GM18868 (cell line): ENCODE measurements at regions not wholly inside any gene's neighbourhood (a gene's known extent, or its start where the extent isn't known, plus 50 kb on each side); places are given as distances from the start of the nearest gene placed in this dataset.

Experiments used
- ATAC-seq: cut with Tn5 transposase; IDR thresholded peaks from one replicate; pipeline ENCODE4 v1.9.1; 2021; ENCODE audit warnings: mild to moderate bottlenecking, moderate library complexity; ENCODE audit not compliant: unreplicated experiment

DNA sequence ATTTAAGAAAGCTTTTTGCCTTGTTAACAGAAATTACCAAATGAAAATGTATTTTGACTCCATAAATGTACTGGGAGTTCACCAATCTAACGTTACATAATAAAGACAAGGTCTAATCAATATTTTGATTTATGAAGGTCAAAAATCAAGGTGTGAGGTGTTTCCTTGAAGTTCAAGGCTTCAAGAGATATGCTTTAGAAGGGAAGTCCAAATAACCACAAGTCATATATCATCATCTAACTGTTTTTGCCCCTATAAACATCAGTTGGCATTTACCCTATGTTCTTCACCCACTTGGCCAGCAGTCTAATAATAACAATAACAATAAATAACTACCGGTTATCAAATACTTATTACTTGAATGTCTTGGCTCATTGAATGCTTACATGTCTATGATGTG, 196.1 kb upstream of the ID2 start:
- no peak for ATAC-seq

DNA sequence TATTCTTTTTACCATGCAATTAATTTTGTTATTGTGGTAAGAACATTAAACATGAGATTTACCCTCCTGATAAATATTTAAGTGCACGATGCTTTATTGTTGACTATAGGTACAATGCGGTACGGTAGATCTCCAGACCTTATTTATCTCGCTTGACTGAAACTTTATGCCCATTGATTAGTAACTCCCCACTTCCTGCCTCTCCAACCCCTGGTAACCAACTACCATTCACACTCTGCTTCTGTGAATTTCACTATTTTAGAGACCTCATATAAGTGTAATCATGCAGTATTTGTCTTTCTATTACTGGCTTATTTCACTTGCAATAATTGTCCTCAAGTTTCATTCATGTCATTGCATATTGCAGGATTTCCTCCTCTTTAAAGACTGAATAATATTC, 195.7 kb upstream of the ID2 start:
- no peak for ATAC-seq

DNA sequence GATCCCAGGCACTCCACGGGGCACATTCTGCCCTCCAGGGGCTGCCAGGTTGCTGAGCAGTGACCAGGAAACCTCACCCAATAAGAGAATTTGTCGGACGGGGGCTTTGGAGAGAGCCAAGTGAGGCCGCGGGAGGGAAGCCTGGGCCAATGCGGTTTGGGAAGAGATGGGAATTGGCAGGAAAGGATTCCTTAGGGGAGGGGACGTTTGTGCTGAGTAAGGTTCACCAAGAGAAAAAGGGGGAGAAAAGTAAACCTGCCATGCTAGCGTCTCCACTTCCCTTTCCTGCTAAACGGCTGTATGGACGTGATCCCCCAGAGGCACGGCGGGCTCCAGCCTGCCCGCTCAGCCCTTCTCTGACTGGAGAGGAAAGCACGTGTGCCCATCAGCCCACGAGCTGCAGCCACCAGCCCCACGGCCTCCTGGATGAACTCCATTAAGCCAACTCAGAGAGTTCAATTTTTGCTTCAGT, 194.4 kb upstream of the ID2 start:
- peak; percentile 4 for ATAC-seq

DNA sequence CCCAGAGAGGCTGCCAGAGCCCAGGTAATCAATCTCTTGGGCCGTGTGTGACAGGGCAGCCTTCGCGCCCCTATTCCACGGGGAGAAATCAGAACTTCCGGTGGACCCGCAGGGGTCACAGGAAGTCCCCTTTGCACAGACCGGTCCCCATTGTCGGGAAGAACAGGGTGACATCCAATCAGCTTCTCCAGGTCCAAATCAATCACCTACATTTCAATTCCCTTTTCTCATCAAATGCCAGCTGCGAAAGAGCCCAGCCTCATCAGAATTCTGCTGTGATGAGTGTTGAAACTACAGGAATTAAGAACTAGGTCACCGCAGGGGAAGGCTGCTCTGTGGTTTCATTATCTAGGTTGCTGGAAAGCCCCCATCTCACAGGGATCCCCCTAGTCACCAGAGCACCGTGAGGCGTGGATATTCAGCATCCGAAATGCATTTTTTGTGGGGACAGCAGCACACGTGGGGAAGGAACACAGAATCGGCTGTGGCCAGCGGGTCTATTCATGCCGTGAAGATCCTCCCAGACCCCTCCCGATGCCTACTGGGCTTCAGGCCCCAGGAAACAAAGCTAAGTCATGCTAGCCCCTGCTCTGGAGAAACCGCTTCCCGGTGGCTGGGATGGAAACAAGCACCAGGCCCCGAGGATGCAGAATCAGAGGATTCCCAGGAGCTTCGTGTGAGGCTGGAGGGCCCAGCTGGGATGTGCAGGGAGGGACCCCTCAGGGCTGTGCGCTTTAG, 193.7 kb upstream of the ID2 start:
- peak; percentile 93 for ATAC-seq

DNA sequence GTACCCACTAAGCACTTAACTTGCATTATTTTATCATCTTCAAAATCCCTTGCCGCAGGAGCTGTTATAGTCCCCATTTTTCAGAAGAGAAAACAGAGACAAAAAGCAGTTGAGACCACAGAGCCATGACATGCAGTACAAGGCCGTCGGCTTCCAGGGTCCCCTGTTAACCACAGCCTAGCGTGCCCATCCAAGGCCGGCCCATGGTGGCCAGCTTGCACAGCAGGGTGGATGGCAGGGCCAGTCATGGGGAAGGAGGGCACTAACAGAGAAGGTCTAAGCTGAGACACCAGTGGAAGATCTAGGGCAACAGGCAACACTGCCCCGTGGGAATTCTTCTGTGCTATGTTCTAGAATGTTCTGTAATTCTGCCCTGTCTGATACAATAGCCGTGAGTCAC, 192.6 kb upstream of the ID2 start:
- ATAC-seq = no peak

DNA sequence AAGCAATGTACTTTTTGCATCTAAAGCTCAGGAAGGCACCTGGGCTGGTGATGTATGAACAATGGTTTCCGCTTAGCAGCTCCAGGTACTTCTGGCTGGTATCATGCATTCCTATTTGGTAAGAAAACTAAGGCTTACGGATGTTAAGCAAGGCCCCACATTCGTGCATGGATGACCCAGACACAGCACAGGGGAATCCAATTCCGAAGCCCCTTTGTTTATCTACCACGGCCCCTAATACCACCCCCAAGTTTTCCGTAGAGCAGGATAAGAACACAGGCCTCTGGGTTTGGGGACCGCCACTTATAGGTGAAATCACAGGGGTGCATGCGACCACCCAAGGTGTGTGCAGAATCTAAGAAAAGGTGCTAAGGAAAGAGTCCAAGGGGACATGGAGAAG, 192.1 kb upstream of the ID2 start:
- ATAC-seq = no peak

DNA sequence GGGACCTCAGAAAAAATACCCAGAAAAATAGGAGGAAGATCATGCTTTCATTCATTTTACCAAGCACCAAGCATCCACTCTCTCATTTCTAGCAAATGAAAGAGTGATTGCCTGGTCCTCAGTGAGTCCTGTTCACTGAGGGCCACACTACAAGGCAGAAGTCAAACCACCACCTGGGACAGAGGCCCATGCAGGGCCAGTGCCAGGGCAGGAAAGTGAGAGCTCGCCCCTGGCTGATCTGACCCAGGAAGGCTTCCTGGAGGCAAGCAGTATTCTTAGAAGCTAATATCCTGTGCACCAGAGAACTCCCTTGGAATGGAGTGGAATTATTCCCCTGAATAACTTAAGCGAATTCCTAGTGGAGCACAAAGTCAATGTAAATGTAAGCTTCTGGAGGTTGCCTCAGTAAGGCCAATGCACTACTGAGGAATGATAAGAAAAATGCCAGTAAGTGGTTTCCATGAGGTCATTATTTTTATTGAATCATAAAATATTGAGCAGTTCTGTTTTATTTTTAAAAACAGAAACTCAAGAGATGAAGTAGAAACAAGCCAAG, 191.6 kb upstream of the ID2 start:
- no peak for ATAC-seq

DNA sequence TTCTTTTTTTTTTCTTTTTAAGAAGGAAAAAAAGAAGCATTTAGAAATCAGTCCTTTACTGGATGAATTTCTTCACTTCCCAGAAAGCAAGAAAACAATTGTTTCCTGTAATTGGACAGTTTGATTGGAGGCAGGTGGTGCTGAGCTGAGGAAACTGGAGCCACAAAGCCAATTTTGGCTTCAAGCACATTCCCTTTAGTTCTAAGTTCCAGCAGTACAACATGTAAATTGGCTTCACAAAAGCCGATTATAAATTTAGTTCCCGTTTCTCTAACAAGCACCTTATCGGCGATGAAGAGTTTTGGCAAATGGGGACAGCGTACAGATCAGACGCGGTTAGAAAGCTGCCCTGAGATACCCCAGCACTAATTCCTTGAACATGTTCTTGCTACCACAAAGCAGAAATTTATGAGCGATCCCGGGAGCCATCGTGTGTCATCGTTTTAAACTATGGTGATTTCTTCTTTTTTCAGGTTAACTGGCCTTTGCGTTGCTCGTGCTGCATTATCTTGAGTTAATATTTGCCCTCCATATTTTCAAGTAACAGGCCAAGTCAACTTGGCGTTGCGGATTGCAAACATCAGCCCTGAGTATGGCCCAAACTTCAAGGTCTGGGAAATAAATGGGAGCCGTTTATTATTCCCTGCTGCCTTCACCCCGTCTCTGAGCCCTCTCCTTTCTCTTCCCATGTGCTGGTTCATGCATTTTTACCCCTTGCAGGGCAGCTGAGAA, 190.4 kb upstream of the ID2 start:
- no peak for ATAC-seq

DNA sequence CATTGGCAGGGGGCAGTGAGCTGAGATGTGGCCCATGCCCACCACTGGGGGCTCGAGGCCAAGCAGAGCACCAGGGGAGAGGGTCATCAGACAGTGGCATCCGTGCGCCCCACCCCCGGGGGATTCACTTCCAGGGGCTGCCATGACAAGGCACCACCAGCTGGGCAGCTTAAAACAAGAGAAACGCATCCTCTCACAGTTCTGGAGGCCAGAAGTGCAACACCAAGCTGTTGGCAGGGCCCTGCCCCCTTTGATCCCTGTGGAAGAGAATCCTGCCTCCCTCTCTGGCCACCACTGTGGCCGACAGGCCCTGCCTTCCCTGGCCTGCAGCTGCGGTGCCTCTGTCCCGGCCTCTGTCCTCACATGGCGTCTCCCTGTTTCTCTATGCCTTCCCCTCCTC, 187.7 kb upstream of the ID2 start:
- no peak for ATAC-seq

DNA sequence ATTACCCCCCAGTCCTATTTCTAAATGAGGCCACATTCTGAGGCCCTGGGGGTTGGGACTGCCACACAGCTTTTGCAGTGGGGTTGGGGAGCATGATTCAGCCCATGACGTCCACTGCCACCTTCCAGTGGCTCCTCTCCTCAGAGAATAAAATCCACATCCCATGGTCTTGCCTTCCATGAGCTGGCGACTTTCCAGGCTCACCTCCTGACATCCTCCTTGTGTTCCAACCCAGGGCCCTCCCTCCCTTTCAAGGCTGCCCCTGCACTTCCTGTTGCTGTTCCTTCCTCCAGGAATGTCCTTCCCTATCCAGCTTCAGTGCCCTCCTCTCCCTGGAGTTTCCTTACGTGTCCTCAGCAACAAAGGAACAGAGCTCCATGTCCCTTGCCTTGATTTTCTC, 187.3 kb upstream of the ID2 start:
- ATAC-seq = no peak

DNA sequence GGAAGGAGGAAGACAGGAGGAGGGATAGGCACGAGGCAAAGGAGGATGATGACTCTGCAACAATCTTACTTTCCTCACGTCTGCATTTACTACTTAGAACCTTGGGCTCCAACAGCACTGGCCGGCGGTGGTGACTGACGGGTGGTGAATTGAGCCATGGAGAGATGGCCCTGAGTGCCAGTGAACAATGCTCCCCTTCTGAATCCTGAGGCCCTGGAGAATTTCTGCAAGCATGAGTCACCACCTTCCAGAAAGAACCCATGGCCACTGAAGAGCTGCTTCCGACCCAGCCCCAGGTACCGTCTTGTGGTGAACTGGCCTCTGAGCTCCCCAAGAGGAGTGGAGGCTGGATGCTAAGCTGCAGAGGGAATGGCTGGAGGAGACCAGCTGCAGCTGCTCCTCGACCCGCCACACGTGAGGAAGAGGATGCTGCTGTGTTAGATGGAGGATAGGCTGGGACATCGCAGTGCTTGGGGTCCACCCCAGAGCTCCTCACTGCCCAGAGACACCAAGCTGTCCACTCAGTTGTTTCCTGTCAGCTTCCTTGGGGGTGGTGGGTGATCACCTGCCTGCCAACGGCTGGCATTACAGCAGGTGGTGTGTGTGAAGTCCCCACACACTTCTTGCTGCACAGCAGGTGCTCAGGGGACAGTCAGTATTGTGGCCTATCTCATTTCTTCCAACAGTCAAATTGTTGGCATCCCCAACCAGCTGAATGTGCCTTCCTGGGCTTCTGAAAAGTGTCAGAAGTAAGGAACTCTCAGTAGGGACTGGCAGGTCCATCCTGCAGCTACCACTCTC, 186.5 kb upstream of the ID2 start:
- no peak for ATAC-seq

DNA sequence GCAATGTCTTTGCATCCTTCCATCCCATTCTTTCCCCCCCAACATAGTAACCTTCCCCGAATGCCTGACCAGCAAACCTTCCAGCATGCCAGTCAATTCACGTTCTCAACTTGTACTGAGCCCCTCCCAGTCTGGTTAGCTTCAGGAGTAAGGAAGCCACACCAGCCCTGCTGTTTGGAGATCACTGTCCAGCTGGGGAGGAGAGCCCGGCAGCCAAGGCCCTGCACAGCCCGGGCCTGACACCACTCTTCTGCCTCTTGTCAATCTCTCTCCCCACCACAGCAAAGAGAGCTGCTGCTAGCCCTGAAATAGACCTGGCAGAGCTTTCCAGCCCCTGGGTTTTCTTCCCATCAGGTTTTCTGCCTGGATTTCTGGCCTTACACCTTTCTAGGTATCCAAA, 185.8 kb upstream of the ID2 start:
- no peak for ATAC-seq

DNA sequence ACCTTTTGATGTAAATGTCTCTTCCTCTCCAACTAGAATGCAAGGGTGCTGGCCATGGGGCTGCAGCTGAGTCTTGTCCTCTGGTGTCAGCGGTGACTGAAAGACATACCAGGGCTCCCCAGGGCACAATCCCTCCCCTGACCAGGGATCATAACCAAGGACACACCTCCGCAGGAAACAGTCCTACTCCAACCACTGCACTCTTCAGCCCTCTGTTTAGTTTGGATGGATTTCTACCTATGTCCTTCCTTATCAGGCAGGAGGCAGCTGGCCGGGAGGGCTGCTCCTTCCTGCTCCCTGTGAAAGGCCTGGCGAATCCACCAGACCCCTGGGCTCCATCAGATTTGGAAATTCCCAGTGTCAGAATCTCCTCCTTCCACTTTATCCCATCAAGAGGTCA, 185.2 kb upstream of the ID2 start:
- no peak for ATAC-seq

DNA sequence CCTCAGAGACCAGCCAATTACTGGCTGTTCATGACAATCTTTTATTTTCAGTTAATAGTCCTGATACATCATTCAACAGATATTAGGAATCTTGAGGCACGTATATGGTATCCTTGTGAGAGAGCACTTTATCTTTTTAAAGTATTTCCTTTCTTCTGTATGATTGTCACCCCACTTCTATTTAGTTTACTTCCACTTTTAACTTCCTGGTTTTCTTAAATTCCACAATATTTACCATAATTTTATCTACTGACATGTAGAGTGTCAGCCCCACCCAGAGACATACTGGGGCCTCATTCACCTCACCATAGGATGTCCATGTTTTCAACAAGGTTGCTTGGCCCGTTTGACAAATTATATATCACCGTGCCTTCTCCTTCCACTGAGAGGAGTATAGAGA, 182.9 kb upstream of the ID2 start:
- no peak for ATAC-seq

DNA sequence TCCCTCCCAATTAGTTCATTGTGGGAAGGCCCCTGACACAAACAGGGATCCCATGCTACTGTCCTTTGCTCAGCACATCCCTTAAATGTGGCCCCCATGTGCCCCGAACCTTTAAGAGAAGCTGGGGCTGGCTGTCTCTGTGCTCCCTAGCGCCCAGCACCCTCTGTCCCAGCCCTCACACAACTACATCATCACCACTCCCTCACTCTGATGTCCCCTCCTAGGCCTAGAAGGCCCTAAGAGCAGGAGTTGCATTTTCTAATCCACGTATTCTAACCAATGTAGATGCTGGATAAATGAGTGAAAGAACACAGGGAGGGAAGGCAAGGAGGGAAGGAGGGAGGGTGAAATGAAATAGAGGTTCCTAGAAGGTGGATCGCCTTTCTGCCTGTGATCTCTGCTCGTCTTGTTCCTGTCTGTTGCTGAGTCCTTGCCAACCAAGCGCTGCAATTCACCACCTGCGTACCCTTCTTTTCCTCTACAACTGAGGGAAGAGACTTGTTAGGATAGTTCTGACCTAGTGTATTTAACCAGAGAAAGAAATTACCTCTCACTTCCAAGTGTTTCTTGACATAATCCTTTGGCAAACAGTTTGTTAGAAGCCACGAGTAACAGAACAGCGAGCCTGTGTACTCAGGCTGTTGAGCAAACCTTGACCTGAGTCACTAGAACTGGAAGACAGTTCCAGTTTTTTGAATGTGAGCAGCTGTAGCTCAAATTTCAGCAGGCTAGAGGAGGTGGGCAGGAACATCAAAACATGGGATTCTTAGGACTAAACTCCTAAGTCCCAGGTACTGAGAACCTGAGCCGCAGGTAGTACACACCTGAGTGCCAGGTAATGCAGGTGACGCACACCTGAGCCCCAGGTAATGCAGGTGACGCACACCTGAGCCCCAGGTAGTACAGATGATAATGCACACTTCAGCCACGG, 181.5 kb upstream of the ID2 start:
- no peak for ATAC-seq

DNA sequence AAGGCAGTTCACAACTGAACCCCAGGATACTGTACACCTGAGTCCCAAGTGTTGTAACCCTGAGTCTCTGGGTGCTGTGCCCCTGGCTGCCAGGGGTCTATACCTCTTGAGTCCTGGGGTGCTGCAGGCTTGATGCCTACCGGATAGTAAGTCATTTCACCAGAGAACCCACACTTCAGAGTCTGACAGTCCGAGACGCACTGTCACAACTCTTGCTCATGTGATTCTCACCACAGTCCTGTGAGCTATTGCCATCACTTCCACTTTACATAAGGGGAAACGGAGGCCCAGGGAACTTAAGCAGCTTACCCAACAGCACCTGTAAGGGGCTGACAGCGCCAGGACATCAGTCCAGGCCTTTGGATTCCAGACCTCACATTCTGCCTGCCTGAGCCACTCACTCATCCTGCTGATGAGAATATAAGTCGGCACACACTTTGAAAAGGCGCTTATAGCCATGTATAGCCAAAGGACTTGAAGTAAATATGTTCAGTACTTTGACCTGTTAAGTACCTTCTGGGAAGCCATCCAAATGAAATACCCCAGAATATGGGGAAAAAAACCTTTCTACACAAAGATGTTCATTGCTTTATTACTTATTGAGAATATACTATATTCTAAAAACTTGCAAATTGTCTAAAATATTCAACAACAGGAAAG, 180.7 kb upstream of the ID2 start:
- no peak for ATAC-seq

DNA sequence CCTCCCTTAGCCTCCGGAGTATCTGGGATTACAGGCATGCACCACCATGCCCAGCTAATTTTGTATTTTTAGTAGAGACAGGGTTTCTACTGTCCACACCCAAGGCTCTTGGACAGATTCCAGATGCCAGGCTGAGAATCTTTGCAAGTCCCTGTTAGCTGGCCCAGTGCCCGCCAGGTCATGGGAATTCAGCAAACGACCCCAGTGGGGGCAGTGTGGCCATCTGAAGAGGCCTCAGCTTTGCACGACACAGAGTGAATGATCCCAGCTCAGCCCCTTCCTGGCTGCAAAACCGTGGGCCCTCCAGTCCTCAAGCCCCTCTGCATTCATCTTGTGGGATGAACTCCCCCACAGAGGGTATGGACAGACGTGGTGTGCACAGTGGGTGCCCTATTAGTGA, 179.5 kb upstream of the ID2 start:
- no peak for ATAC-seq

DNA sequence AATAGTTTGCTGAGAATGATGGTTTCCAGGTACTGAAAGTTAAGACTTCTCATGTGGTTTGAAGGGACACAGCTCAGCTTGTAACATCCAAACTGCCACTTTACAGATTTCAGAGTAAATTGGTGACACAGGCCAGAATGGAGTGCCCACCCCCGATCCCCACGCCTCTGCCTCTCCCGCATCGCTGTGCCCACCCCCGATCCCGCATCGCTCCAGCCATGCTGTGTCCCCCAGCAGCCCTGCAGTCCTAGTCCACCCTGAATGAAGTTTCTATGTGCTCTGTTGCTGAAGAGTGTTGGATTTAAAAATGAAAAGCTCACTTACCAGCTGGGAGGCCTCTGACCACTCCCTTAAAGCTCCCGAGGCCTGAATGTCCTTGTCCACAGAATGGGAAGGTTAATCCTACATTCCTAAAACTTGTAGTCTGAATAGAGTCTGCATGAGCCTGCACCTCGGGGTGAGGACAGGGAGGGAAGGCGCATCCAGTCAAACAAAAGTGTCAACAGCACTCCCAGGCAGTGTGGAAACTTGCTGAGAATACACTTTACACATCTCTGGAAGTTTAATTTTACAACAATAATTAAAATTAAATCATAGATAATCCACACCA, 176.4 kb upstream of the ID2 start:
- ATAC-seq = no peak

DNA sequence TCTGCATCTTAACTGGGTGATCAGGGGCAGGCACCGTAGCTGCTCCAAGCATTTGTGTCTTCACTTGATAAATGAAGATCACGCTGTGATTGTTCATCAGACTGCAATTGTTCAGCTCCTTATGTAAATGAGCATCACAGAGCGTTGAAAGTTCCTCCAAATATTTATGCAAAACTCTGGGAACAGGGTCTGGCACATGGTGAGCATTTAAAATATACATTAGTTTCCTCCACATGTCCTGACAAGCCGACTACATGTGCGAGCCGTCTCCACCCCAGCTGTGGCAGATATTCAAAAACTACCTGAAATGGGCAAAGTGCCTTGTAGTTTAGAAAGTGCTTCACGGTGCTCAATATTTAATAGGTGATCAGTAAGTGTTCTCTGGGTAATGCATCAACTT, 175.1 kb upstream of the ID2 start:
- no peak for ATAC-seq
